Liver (tissue), 8 donors: ENCODE measurements at regions not wholly inside any gene's neighbourhood (a gene's known extent, or its start where the extent isn't known, plus 50 kb on each side); places are given as distances from the start of the nearest gene placed in this dataset.

Experiments
- DNase-seq: peaks from one replicate; pipeline ENCODE4 v3.0.0-alpha.2; 2017; ENCODE audit warnings: low spot score
- H3K27ac ChIP-seq, 2 donors: one replicate each; pipeline ENCODE4 v1.7.0; 2013; ENCODE audit warnings: inconsistent platforms in 2 of 2, low read length in 2 of 2, control low read depth in 1 of 2, low read depth in 1 of 2, mild to moderate bottlenecking in 1 of 2
- H3K27me3 ChIP-seq, 4 donors: one replicate each; pipeline versions ENCODE4 v1.6.1 to v1.7.0; 2013; ENCODE audit warnings: low read length in 3 of 4, inconsistent platforms in 1 of 4, mild to moderate bottlenecking in 1 of 4, moderate library complexity in 1 of 4; ENCODE audit not compliant: control insufficient read depth in 4 of 4, insufficient read depth in 4 of 4
- H3K36me3 ChIP-seq, 4 donors: one replicate each; pipeline versions ENCODE4 v1.6.1 to v1.7.0; 2013; ENCODE audit warnings: low read length in 3 of 4, mild to moderate bottlenecking in 3 of 4, low read depth in 1 of 4, moderate library complexity in 1 of 4; ENCODE audit not compliant: control insufficient read depth in 4 of 4, insufficient read depth in 3 of 4
- H3K4me1 ChIP-seq, 4 donors: one replicate each; pipeline versions ENCODE4 v1.6.1 to v1.7.0; 2013; ENCODE audit warnings: low read length in 3 of 4, mild to moderate bottlenecking in 3 of 4, moderate library complexity in 1 of 4; ENCODE audit not compliant: control insufficient read depth in 4 of 4, insufficient read depth in 4 of 4
- H3K4me3 ChIP-seq, 3 donors: one replicate each; pipeline versions ENCODE4 v1.6.1 to v1.7.0; 2013; ENCODE audit warnings: low read length in 3 of 3, control low read depth in 1 of 3, low read depth in 1 of 3, mild to moderate bottlenecking in 1 of 3
- H3K9ac ChIP-seq, 2 donors: one replicate each; pipeline ENCODE4 v1.7.0; 2013; ENCODE audit warnings: low read length in 2 of 2, mild to moderate bottlenecking in 2 of 2, moderate library complexity in 2 of 2, control low read depth in 1 of 2, low read depth in 1 of 2
- H3K9me3 ChIP-seq, 4 donors: one replicate each; pipeline versions ENCODE4 v1.6.1 to v1.7.0; 2013; ENCODE audit warnings: low read length in 3 of 4; ENCODE audit not compliant: control insufficient read depth in 4 of 4
- ATF3 ChIP-seq: IDR thresholded peaks from 2 replicates; pipeline ENCODE4 v1.6.1; 2016; ENCODE audit warnings: antibody characterized with exemption
- EGR1 ChIP-seq, 2 donors: IDR thresholded peaks; 2 replicates each; pipeline ENCODE4 v1.6.1; 2016 to 2018; ENCODE audit warnings: antibody characterized with exemption in 2 of 2, low read depth in 2 of 2
- HNF4G ChIP-seq: IDR thresholded peaks from 2 replicates; pipeline ENCODE4 v1.6.1; 2016; ENCODE audit warnings: antibody characterized with exemption
- RAD21 ChIP-seq, 2 donors: IDR thresholded peaks; 2 replicates each; pipeline ENCODE4 v1.6.1; 2016; ENCODE audit warnings: antibody characterized with exemption in 2 of 2, mild to moderate bottlenecking in 2 of 2
- TAF1 ChIP-seq: conservative IDR thresholded peaks from 2 replicates; pipeline ENCODE4 v1.6.1; 2016; ENCODE audit warnings: antibody characterized with exemption, mild to moderate bottlenecking
- WGBS: extraction: QIAGEN DNeasy Blood & Tissue Kit; methylation state at CpG from one replicate; pipeline ENCODE4 v1.1.7; 2013; 5-methylcytosine and 5-hydroxymethylcytosine counted together
- TF ChIP-seq, protein P1 (sequence below): fragments of 150-350 bp; IDR thresholded peaks from 2 replicates; pipeline ENCODE4 v1.5.1; 2017; ENCODE audit warnings: improper control_type of control experiment, low read depth, low read length; ENCODE audit not compliant: missing input control
- TF ChIP-seq, protein P2 (sequence below): IDR thresholded peaks from 2 replicates; pipeline ENCODE4 v1.6.1; 2016; ENCODE audit warnings: antibody characterized with exemption
- TF ChIP-seq, protein P3 (sequence below): IDR thresholded peaks from 2 replicates; pipeline ENCODE4 v1.6.1; 2016; ENCODE audit warnings: antibody characterized with exemption, mild to moderate bottlenecking
- donor health status: healthy.
- donor health status: healthy.
- donor health status: healthy.
- donor health status: healthy.
- donor health status: healthy.

DNA sequence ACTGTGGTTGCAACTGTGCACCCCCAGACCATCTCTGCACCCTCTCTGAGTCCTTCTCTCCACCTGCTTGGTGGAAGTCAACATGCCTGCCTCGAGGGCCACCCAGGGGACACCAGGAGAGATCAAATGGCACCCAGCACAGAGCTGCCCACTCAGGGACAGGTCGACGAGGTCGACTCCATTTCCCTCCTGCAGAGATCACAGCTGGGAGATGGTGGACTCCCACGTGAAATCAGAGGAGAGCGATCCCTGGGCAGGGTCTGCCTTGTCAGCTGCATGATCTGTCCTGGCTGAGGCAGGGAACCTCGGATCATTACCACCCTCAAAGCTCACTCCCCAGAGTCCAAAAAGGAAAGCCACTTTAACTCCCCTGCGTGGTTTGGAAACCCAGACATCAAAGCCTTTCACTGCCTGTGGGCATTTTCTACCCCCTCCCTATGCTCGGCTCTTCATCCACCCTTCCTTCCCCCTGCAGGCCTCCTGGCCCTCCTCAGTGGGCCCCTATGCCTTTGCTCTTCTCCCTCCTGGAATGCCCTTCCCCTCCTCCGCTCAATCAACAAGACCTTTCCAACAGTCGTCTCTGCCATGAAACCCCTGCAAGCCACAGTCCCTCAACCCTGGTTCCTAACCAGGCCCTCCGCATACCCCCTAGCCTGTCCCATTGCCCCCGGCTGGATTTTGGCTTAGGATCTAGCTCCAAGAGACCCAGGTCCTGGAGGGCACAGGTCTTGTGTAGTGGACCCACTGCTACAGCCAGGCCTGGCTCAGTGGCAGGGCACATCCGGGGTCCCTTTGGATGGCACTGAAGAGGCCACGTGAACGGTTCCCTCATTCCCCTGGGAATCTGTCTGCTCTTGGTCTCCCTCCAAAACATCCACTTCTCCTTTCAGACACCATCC lies 103.8 kb upstream of the RPL38 start (continued):
- TF ChIP-seq, protein P1, sequence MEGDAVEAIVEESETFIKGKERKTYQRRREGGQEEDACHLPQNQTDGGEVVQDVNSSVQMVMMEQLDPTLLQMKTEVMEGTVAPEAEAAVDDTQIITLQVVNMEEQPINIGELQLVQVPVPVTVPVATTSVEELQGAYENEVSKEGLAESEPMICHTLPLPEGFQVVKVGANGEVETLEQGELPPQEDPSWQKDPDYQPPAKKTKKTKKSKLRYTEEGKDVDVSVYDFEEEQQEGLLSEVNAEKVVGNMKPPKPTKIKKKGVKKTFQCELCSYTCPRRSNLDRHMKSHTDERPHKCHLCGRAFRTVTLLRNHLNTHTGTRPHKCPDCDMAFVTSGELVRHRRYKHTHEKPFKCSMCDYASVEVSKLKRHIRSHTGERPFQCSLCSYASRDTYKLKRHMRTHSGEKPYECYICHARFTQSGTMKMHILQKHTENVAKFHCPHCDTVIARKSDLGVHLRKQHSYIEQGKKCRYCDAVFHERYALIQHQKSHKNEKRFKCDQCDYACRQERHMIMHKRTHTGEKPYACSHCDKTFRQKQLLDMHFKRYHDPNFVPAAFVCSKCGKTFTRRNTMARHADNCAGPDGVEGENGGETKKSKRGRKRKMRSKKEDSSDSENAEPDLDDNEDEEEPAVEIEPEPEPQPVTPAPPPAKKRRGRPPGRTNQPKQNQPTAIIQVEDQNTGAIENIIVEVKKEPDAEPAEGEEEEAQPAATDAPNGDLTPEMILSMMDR, result no peak
- TF ChIP-seq TAF1 (no peak), RAD21 (IDR thresholded peaks at IDR 0.05) (no peak)
- TF ChIP-seq, protein P2, sequence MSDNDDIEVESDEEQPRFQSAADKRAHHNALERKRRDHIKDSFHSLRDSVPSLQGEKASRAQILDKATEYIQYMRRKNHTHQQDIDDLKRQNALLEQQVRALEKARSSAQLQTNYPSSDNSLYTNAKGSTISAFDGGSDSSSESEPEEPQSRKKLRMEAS, result no peak

DNA sequence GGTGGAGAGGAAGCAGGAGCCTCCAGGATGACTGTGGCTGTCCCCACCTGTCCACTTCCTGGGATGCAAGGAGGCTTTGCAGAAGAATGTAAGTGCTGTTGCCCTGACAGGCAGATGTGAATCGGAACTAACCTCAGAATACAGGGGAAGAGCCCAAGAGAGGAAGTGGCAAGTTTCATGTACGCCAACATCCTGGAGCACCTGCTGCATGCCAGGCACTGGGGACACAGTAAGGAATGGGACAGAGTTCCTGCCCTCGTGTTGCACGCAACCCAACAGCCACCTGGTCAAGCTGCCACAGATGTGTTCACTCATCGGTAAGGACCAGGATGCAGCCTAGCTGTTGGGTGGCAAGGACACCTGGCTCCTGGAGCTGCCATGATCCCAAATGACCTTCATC lies 98.6 kb upstream of the RPL38 start:
- no peak overlapping the region for H3K27ac ChIP-seq
- peaks cover 0 to 6% (median 2%) of the 10 kb centered on the region in 4 donors for H3K27me3 ChIP-seq
- no peaks in the 10 kb centered on the region for H3K36me3 ChIP-seq
- no peak for TF ChIP-seq ATF3
- TF ChIP-seq HNF4G, result no peak
- TF ChIP-seq, protein P3, sequence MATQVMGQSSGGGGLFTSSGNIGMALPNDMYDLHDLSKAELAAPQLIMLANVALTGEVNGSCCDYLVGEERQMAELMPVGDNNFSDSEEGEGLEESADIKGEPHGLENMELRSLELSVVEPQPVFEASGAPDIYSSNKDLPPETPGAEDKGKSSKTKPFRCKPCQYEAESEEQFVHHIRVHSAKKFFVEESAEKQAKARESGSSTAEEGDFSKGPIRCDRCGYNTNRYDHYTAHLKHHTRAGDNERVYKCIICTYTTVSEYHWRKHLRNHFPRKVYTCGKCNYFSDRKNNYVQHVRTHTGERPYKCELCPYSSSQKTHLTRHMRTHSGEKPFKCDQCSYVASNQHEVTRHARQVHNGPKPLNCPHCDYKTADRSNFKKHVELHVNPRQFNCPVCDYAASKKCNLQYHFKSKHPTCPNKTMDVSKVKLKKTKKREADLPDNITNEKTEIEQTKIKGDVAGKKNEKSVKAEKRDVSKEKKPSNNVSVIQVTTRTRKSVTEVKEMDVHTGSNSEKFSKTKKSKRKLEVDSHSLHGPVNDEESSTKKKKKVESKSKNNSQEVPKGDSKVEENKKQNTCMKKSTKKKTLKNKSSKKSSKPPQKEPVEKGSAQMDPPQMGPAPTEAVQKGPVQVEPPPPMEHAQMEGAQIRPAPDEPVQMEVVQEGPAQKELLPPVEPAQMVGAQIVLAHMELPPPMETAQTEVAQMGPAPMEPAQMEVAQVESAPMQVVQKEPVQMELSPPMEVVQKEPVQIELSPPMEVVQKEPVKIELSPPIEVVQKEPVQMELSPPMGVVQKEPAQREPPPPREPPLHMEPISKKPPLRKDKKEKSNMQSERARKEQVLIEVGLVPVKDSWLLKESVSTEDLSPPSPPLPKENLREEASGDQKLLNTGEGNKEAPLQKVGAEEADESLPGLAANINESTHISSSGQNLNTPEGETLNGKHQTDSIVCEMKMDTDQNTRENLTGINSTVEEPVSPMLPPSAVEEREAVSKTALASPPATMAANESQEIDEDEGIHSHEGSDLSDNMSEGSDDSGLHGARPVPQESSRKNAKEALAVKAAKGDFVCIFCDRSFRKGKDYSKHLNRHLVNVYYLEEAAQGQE, result no peak
- DNase-seq, result no peak
- WGBS, result 83% methylated on average over 5 of the region's 5 CpGs
- no peak overlapping the region for H3K4me3 ChIP-seq
- no peaks in the 10 kb centered on the region for H3K4me1 ChIP-seq
- H3K9me3 ChIP-seq, result no peaks in the 10 kb centered on the region
- no peak overlapping the region for H3K9ac ChIP-seq

DNA sequence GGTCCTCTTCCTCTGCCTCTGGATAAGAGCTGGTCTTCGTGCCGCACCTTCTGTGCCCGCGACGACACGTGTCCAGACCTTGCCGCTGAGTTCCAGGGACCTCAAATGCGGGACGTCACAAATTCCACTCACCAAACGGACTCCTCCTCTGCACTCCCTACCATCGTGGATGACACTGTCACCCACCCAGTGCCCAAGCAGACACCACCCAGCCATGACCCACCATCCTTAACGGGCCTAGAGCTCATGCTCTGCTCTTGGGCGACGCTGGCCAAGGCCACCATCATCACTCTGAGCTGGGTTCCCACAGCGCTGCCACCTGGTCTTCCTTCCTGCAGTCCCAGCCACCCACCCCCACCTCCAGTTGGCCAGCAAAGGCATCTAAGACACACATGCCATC lies 96.4 kb upstream of the RPL38 start:
- no peaks in the 10 kb centered on the region for H3K4me1 ChIP-seq
- H3K27ac ChIP-seq, result no peak overlapping the region
- H3K9me3 ChIP-seq, result no peaks in the 10 kb centered on the region
- DNase-seq, result no peak
- H3K9ac ChIP-seq, result no peak overlapping the region
- H3K36me3 ChIP-seq, result no peaks in the 10 kb centered on the region
- WGBS, result 87% methylated on average over 15 of the region's 15 CpGs
- H3K27me3 ChIP-seq, result peaks cover 0 to 10% (median 2%) of the 10 kb centered on the region in 4 donors
- no peak overlapping the region for H3K4me3 ChIP-seq
- no peak for TF ChIP-seq EGR1 (IDR thresholded peaks at IDR 0.05; ENCODE audit: low read depth in 2 of 2)
